ENCODE measurements at regions not wholly inside any gene's neighbourhood (a gene's known extent, or its start where the extent isn't known, plus 50 kb on each side); places are given as distances from the start of the nearest gene placed in this dataset.

DNA sequence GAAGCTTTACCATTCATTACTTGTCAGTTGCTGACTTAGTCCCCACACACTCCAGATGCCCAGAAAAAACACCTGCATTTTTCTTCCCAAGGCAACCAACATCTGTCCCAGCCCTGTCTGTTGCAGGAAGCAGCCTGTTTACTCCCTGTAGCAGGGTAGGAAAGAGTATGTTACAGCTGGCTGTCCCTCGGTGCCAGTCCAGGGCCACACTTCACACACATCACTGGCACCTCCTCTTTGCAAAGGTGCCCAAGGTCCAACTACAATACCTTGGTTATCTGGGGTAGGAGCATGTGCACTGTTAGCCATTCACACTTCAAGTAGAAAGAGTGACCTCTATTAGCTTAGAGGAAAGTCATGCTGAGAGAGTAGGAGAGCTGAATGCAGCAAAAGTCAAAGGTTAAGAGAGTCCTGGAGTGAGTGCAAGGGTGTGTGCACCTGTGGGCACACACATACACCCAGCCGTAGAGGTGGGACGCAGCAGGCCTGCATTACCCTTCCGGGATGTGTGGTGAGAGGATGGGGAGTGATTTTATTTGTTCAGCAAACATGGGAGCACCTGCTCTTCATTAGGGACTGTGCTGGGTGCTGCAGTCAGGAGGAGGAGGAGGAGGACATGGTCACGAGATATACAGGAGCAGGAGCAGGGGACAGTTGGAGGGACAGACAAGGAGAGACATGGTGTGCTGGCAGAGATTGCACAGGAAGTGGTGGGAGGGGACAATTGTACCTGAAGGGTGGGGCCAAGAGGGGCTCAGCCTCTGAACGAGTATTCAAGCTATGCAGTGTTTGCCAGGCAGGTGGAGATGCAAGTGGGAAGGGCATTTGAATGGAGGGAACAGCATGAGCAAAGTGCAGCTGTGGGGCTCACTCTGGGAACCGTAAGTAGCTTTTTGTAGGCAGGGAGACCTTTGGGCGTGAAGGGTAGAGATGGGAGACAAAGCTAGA lies 69.8 kb downstream of the TSN start:
- Histone ChIP-seq H3K27me3 (replicated peaks in 1 of 4; ENCODE audit: control extremely low read depth in 1 of 4, control insufficient read depth in 3 of 4, insufficient read depth in 4 of 4, low read length in 3 of 4) (no peaks in the 10 kb centered on the region), H3K27ac (ENCODE audit: low read length in 2 of 2) (no peak overlapping the region), H3K4me2 (replicated peaks; ENCODE audit: low read depth, low read length, poor library complexity, severe bottlenecking) (no peak overlapping the region), H3K79me2 (ENCODE audit: control insufficient read depth, insufficient read depth, low read length) (no peaks in the 10 kb centered on the region), H3K36me3 (replicated peaks in 1 of 2; ENCODE audit: control extremely low read depth in 1 of 2, control insufficient read depth in 1 of 2, extremely low read depth in 1 of 2, insufficient read depth in 2 of 2, low read length in 1 of 2) (no peaks in the 10 kb centered on the region), H3K9me3 (ENCODE audit: control extremely low read depth in 1 of 3, control insufficient read depth in 2 of 3, insufficient read depth in 1 of 3, low read length in 2 of 3) (no peaks in the 10 kb centered on the region), H3K9ac (ENCODE audit: low read length) (no peak overlapping the region), H4K20me1 (ENCODE audit: control insufficient read depth, insufficient read depth, low read length, poor library complexity, severe bottlenecking) (no peaks in the 10 kb centered on the region), H3K4me1 (ENCODE audit: control insufficient read depth in 2 of 2, insufficient read depth in 2 of 2, low read length in 2 of 2) (no peaks in the 10 kb centered on the region), H3K4me3 (ENCODE audit: control extremely low read depth in 1 of 5, extremely low read depth in 1 of 5, insufficient read depth in 1 of 5, low read depth in 2 of 5, low read length in 4 of 5) (no peak overlapping the region), H2AFZ (ENCODE audit: insufficient read depth, low read depth, low read length, poor library complexity, severe bottlenecking) (no peak overlapping the region)
- no peaks in the 10 kb centered on the region for H3K4me1 Mint-ChIP-seq
- ChIA-PET CTCF (no interaction called here), POLR2A (no interaction called here)
- H3K9me3 Mint-ChIP-seq (ENCODE audit: insufficient read depth): peaks cover 3% of the 10 kb centered on the region
- DNase-seq (no peak), ATAC-seq (ENCODE audit: low read depth) (no peak)
- H3K27ac Mint-ChIP-seq: no peak overlapping the region
- H3K27me3 Mint-ChIP-seq: peaks cover 10% of the 10 kb centered on the region
- H3K4me3 Mint-ChIP-seq: no peak overlapping the region
- WGBS (ENCODE audit: insufficient coverage): 89% methylated on average over 7 of the region's 8 CpGs
- intact Hi-C loops (cut with micrococcal nuclease): no loop called here
- TF ChIP-seq EZH2 (IDR thresholded peaks at IDR 0.05; ENCODE audit: borderline replicate concordance, insufficient read depth, low read depth, low read length, poor library complexity, severe bottlenecking): no peak
- TF ChIP-seq, protein P1, sequence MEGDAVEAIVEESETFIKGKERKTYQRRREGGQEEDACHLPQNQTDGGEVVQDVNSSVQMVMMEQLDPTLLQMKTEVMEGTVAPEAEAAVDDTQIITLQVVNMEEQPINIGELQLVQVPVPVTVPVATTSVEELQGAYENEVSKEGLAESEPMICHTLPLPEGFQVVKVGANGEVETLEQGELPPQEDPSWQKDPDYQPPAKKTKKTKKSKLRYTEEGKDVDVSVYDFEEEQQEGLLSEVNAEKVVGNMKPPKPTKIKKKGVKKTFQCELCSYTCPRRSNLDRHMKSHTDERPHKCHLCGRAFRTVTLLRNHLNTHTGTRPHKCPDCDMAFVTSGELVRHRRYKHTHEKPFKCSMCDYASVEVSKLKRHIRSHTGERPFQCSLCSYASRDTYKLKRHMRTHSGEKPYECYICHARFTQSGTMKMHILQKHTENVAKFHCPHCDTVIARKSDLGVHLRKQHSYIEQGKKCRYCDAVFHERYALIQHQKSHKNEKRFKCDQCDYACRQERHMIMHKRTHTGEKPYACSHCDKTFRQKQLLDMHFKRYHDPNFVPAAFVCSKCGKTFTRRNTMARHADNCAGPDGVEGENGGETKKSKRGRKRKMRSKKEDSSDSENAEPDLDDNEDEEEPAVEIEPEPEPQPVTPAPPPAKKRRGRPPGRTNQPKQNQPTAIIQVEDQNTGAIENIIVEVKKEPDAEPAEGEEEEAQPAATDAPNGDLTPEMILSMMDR (IDR thresholded peaks at IDR 0.05): no peak

DNA sequence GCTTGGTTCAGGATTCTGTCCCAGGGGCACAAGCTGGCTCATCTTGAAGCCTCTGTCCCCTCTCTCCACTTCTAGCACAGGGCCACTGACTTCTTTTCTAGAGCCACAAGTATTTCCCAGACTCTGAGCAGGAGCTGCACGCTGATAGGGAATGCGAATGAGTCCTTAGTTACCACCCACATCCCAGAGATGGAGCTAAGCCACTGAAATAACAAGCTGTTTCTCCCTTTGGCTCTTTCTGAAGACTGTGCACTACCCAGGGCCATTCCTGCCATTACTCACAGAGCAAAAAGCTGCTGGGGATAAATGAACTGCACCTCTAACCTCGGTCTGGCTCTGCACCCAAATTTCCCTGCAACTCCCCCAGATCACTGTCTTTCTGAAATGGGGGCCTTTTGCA lies 70.6 kb downstream of the TSN start:
- no peak overlapping the region for H3K4me2 ChIP-seq (replicated peaks; ENCODE audit: low read depth, low read length, poor library complexity, severe bottlenecking)

More for the DNA sequence above, 70.6 kb downstream of the TSN start:
- TF ChIP-seq EZH2 (IDR thresholded peaks at IDR 0.05; ENCODE audit: borderline replicate concordance, insufficient read depth, low read depth, low read length, poor library complexity, severe bottlenecking): no peak
- TF ChIP-seq, protein P1 (IDR thresholded peaks at IDR 0.05): no peak
- H3K4me1 Mint-ChIP-seq: no peaks in the 10 kb centered on the region
- H3K4me1 ChIP-seq (ENCODE audit: control insufficient read depth in 2 of 2, insufficient read depth in 2 of 2, low read length in 2 of 2): no peaks in the 10 kb centered on the region
- no peaks in the 10 kb centered on the region for H3K79me2 ChIP-seq (ENCODE audit: control insufficient read depth, insufficient read depth, low read length)
- ATAC-seq (ENCODE audit: low read depth) (no peak), DNase-seq (no peak)
- H3K9me3 Mint-ChIP-seq (ENCODE audit: insufficient read depth): peaks cover 3% of the 10 kb centered on the region
- H4K20me1 ChIP-seq (ENCODE audit: control insufficient read depth, insufficient read depth, low read length, poor library complexity, severe bottlenecking): no peaks in the 10 kb centered on the region
- H3K4me3 Mint-ChIP-seq: no peak overlapping the region
- no peaks in the 10 kb centered on the region for H3K9me3 ChIP-seq (ENCODE audit: control extremely low read depth in 1 of 3, control insufficient read depth in 2 of 3, insufficient read depth in 1 of 3, low read length in 2 of 3)
- no peak overlapping the region for H3K4me3 ChIP-seq (ENCODE audit: control extremely low read depth in 1 of 5, extremely low read depth in 1 of 5, insufficient read depth in 1 of 5, low read depth in 2 of 5, low read length in 4 of 5)
- H3K27ac ChIP-seq (ENCODE audit: low read length in 2 of 2): no peak overlapping the region
- H3K36me3 ChIP-seq (replicated peaks in 1 of 2; ENCODE audit: control extremely low read depth in 1 of 2, control insufficient read depth in 1 of 2, extremely low read depth in 1 of 2, insufficient read depth in 2 of 2, low read length in 1 of 2): no peaks in the 10 kb centered on the region
- no peak overlapping the region for H3K27ac Mint-ChIP-seq
- peaks cover 10% of the 10 kb centered on the region for H3K27me3 Mint-ChIP-seq
- intact Hi-C loops (cut with micrococcal nuclease): no loop called here
- H2AFZ ChIP-seq (ENCODE audit: insufficient read depth, low read depth, low read length, poor library complexity, severe bottlenecking): no peak overlapping the region
- CTCF ChIA-PET: no interaction called here
- H3K27me3 ChIP-seq (replicated peaks in 1 of 4; ENCODE audit: control extremely low read depth in 1 of 4, control insufficient read depth in 3 of 4, insufficient read depth in 4 of 4, low read length in 3 of 4): no peaks in the 10 kb centered on the region
- POLR2A ChIA-PET: no interaction called here
- H3K9ac ChIP-seq (ENCODE audit: low read length): no peak overlapping the region
- 88% methylated on average over 2 of the region's 3 CpGs for WGBS (ENCODE audit: insufficient coverage)
